ENCODE measurements at regions not wholly inside any gene's neighbourhood (a gene's known extent, or its start where the extent isn't known, plus 50 kb on each side); places are given as distances from the start of the nearest gene placed in this dataset.
A peak's percentile ranks its signal among the peaks of the same experiment; 100 is the strongest.

DNA sequence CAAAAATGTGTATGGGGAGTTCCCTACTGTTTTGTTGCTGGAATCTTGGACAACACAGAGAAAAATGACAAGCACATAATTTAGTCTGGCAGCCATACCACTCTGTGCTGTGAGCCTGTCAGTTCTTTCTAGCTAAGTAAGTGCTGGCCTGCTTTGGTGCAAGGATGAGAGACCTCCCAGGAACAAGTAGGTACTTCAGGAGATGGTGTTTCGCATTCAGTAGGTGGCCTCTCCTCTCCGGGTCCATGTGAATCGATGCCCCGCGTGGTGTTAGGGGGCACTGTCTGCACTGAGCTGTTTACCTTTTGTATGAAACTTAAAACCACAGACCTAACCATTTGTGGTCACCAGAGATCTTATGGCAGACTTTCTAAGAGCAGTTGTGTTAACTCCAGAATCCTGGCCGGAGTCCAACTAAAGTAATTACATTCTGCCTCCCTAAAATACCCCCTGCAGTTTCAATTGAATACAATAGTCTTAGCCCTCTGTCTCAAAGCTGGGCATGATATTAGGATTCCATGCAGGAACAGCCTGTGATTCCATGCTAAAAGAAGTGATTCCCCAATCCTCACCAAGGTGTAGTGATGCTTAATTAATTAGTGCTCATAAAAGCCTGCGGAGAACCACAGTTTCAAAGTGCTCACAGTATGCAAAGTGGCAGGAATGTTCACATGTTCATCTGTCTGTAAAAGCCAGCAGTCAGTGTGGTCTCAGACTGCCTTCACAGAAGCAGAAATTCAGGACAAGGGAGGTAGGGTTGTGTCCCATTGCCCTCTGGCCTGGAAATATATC is 64.2 kb downstream of the LLPH start:
- ChIA-PET CTCF (ENCODE audit: low intra/inter-chr PET ratio, low total read pairs) (interaction anchor here (0.7 kb wide), 1 partner anchor 17 kb away, joined by 3 read pairs; no protein-coding TSS in a partner anchor), POLR2A (no interaction called here)
- H3K27me3 ChIP-seq (ENCODE audit: control insufficient read depth in 1 of 2, insufficient read depth in 2 of 2, low read length in 2 of 2): no peaks in the 10 kb centered on the region
- H3K4me2 ChIP-seq (ENCODE audit: low read depth, low read length): peak overlapping the region; percentile 30
- BruUV-seq (replicated peaks): no TSS peak
- H3K4me3 ChIP-seq (replicated peaks in 1 of 3; ENCODE audit: insufficient read depth in 1 of 3, low read depth in 2 of 3, low read length in 3 of 3): no peak overlapping the region; a peak in 1 of 6 replicates
- H2AFZ ChIP-seq (ENCODE audit: low read length): no peak overlapping the region
- intact Hi-C loops (cut with micrococcal nuclease; ENCODE audit: unreplicated experiment): loop anchor here (10.0 kb wide), 1 partner anchor 62 kb away; no protein-coding TSS in a partner anchor
- no peak overlapping the region for H3K9ac ChIP-seq (ENCODE audit: insufficient read depth, low read depth, low read length)
- peak; percentile 99 for ATAC-seq
- in situ Hi-C loops (cut with HindIII; ENCODE audit: extremely low pct_ligation_motif_present, low pct_unique_long_range_greater_than_20kb): no loop called here
- H3K36me3 ChIP-seq (replicated peaks in 1 of 2; ENCODE audit: control insufficient read depth in 1 of 2, insufficient read depth in 2 of 2, low read length in 2 of 2): no peaks in the 10 kb centered on the region
- WGBS (ENCODE audit: low lambda C conversion rate): 11% methylated on average over 1 of the region's 7 CpGs
- DNase-seq (ENCODE audit: low spot score): peak; percentile 78
- H3K4me1 ChIP-seq (ENCODE audit: insufficient read depth, low read length): peaks cover 23% of the 10 kb centered on the region
- H4K20me1 ChIP-seq (ENCODE audit: insufficient read depth, low read length): no peaks in the 10 kb centered on the region
- peak; percentile 30 for FAIRE-seq
- no peaks in the 10 kb centered on the region for H3K79me2 ChIP-seq (ENCODE audit: insufficient read depth, low read length)
- H3K9me3 ChIP-seq (ENCODE audit: low read length): no peaks in the 10 kb centered on the region
- H3K27ac ChIP-seq (ENCODE audit: extremely low read length, insufficient read depth, low read length): no peak overlapping the region
- peak; percentile 68 for TF ChIP-seq ZMYM4 (CRISPR knock-in tag; IDR thresholded peaks at IDR 0.05)
- peak; percentile 20; the same call in 1 of the 2 replicates for TF ChIP-seq HDAC2 (CRISPR knock-in tag; IDR thresholded peaks at IDR 0.05)
- peak; percentile 48 for TF ChIP-seq POGZ (CRISPR knock-in tag; IDR thresholded peaks at IDR 0.05)
- no peak for TF ChIP-seq ZNF451 (CRISPR knock-in tag; IDR thresholded peaks at IDR 0.05)
- peak; percentile 25; the same call in 1 of the 2 replicates for TF ChIP-seq HMG20A (CRISPR knock-in tag; IDR thresholded peaks at IDR 0.05; ENCODE audit: borderline replicate concordance)
- peak; percentile 59 for TF ChIP-seq SIX4 (CRISPR knock-in tag; IDR thresholded peaks at IDR 0.05)
- TF ChIP-seq CCDC6 (CRISPR knock-in tag; IDR thresholded peaks at IDR 0.05): 0 out of 2 replicates have a peak, but pooled peaks have one; percentile 32
- TF ChIP-seq GATAD1 (CRISPR knock-in tag; IDR thresholded peaks at IDR 0.05): no peak
- TF ChIP-seq, protein P1, sequence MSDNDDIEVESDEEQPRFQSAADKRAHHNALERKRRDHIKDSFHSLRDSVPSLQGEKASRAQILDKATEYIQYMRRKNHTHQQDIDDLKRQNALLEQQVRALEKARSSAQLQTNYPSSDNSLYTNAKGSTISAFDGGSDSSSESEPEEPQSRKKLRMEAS (IDR thresholded peaks at IDR 0.05): peak; percentile 59; the same call in 1 of the 2 replicates
- TF ChIP-seq GATAD2A (CRISPR knock-in tag; IDR thresholded peaks at IDR 0.05): peak; percentile 58; the same call in 1 of the 2 replicates
- peak; percentile 40; the same call in 1 of the 2 replicates for TF ChIP-seq FOXK1 (CRISPR knock-in tag; IDR thresholded peaks at IDR 0.05; ENCODE audit: borderline replicate concordance, low read depth)
- TF ChIP-seq, protein P2, sequence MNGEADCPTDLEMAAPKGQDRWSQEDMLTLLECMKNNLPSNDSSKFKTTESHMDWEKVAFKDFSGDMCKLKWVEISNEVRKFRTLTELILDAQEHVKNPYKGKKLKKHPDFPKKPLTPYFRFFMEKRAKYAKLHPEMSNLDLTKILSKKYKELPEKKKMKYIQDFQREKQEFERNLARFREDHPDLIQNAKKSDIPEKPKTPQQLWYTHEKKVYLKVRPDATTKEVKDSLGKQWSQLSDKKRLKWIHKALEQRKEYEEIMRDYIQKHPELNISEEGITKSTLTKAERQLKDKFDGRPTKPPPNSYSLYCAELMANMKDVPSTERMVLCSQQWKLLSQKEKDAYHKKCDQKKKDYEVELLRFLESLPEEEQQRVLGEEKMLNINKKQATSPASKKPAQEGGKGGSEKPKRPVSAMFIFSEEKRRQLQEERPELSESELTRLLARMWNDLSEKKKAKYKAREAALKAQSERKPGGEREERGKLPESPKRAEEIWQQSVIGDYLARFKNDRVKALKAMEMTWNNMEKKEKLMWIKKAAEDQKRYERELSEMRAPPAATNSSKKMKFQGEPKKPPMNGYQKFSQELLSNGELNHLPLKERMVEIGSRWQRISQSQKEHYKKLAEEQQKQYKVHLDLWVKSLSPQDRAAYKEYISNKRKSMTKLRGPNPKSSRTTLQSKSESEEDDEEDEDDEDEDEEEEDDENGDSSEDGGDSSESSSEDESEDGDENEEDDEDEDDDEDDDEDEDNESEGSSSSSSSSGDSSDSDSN (CRISPR knock-in tag; IDR thresholded peaks at IDR 0.05): peak; percentile 31; the same call in 1 of the 2 replicates
- peak; percentile 30; the same call in 1 of the 2 replicates for TF ChIP-seq FOSL2 (CRISPR knock-in tag; IDR thresholded peaks at IDR 0.05)
- peak; percentile 56; the same call in 1 of the 2 replicates for TF ChIP-seq ONECUT2 (CRISPR knock-in tag; IDR thresholded peaks at IDR 0.05)
- TF ChIP-seq EP300 (IDR thresholded peaks at IDR 0.05; ENCODE audit: low read depth in 2 of 2, low read length in 2 of 2): 0 out of 4 replicates have a peak, but pooled peaks of 1 of the 2 experiments have one; percentile 27
- TF ChIP-seq EP300 (CRISPR knock-in tag; IDR thresholded peaks at IDR 0.05; ENCODE audit: borderline replicate concordance): no peak
- no peak for TF ChIP-seq ZIK1 (CRISPR knock-in tag; IDR thresholded peaks at IDR 0.05; ENCODE audit: borderline replicate concordance, low read depth)
- TF ChIP-seq SOX13 (IDR thresholded peaks at IDR 0.05): no peak
- peak in 1 of 2 experiments; percentile 54; a peak in 1 of 4 replicates for TF ChIP-seq SOX13 (CRISPR knock-in tag; conservative IDR thresholded peaks at IDR 0.05 in 1 of 2, IDR thresholded peaks at IDR 0.05 in 1 of 2)
- peak; percentile 40; the same call in 1 of the 2 replicates for TF ChIP-seq ZNF7 (CRISPR knock-in tag; IDR thresholded peaks at IDR 0.05)
- TF ChIP-seq SALL1 (CRISPR knock-in tag; IDR thresholded peaks at IDR 0.05): peak; percentile 78
- TF ChIP-seq ZSCAN20 (CRISPR knock-in tag; IDR thresholded peaks at IDR 0.05; ENCODE audit: borderline replicate concordance): no peak
- peak; percentile 55; the same call in 1 of the 2 replicates for TF ChIP-seq ZNF292 (CRISPR knock-in tag; IDR thresholded peaks at IDR 0.05; ENCODE audit: borderline replicate concordance, low read depth)

All from HepG2 (cell line).